Pulmonary artery endothelial cell (primary cell): ENCODE measurements at regions not wholly inside any gene's neighbourhood (a gene's known extent, or its start where the extent isn't known, plus 50 kb on each side); places are given as distances from the start of the nearest gene placed in this dataset.
"Not testable (repeated sequence)": the region's sequence is repeated elsewhere in the genome, so short reads cannot be mapped to it uniquely, and the experiment has no call there.

Experiments used
- DNase-seq: peaks from one replicate; pipeline ENCODE4 v3.0.0-alpha.2; 2011; ENCODE audit warnings: low read depth, low spot score

DNA sequence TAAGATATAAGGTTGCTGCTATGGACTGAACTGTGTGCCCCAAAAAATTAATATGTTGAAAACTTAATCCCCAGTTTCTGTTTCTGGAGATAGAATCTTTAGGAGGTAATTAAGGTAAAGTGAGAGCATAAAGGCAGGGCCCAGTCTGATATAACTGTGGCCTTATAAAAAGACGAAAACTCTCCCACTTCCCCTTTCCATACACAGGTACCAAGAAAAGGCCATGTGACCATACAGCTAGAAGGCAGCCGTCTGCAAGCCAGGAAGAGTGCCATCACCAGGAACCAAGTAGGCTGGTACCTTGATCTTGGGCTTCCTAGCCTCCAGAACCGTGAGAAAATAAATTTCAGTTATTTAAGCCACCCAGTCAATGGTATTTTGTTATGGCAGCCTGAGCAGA is 550.3 kb downstream of the SMARCA1 start:
- DNase-seq: no peak

DNA sequence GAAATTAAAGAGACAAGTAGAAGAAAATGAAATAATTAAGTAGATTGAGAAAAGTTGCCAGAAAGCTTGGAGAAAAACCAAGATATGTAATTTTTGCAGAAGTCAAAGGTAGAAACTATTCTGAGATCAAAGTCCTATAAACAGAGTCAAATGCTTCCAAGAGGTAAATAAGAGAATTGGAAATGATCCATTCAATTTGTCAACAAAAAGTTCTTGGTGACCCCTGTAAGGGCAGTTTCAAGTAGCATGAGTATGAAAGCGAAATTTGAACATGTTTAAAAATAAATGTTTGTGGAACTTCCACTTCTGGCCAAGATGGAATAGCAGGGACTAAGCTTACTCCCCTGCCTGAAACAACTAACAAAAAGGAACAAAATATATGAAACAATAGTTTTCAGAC is 562.0 kb downstream of the SMARCA1 start:
- DNase-seq: no peak

DNA sequence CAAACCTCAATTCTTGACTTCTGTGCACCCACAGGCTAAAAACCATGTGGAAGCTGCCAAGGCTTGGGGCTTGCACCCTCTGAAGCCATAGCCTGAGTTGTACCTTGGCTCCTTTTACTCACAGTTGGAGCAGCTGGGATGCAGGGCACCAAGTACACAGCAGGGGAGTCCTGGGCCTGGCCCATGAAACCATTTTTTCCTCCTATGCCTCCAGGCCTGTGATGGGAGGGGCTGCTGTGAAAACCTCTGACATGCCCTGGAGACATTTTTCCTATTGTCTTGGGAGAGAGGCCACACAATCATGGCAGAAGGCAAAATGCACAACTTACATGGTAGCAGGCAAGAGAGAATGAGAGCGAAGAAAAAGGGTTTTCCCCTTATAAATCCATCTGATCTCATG is 568.6 kb downstream of the SMARCA1 start:
- DNase-seq: not testable (repeated sequence)

DNA sequence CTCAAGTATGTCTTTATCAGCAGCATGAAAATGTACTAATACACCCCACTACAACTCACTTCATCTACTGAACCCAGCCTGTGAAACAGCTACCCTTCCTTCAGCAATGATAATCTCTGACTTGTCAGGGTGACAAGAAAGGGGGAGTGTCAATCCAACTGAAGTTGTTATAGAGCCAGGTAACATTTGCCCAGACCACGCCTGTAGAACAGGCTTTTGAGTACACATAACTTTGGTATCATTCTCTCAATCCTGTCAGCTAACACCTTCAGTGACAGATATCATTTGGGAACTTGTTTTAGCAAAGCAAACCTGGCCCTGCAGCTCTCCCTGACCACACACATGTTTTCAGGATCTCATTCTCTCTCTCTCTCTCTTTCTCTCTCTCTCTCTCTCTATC is 592.2 kb downstream of the SMARCA1 start:
- DNase-seq: no peak

DNA sequence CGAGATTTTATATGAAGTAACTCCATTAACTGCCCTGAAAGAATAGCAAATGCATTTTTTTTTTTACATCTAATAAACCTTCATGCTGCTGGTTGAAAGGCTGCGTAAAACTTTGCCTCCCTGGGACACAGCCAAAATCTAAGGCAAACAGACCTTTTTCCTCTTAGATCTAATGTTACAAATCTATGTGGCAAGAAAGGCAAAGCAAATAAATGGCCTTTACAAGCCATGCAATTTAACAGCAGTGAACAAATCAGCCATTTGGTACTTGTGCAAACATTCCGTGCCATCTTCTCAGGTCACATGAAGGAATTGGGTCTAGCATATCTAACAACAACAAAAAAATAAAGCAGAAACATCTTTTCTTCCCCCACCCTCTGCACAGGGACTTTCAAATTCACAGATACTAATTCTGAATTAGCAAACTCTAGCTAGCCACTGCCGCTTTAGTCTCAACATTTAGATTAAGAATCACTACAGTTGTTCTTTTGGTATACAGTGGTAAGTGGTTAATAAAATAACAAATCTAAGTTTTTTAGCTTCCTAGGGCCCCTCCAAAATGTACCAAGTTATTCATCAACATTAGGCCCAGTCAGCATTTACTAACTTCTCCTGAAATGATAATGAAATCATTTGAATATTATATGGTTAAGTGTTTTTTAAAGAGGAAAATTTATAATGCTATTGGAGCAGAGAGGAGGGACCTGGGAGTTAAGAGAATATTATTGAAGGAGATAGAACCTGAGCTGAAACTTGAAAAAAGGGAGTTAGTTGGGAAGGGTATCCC is 593.8 kb downstream of the SMARCA1 start:
- no peak for DNase-seq

DNA sequence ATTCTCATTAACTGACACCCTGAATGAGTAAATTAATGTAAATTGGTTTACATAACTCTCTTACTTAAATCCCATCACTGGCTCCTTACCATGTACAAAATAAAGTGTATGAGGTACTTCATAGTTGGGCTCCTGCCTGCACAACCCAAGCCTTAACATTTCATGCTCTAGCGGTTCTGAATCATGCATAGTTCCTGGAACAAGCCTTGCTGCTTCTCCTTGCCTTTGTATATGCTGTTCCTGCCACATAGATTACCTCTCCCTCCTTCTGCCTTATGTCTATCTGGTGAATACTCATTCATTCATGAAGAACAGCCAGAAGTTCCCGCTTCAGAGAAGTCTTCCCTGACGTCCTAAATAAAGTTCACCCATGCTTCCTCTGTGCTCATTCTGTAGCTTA is 594.7 kb downstream of the SMARCA1 start:
- no peak for DNase-seq

DNA sequence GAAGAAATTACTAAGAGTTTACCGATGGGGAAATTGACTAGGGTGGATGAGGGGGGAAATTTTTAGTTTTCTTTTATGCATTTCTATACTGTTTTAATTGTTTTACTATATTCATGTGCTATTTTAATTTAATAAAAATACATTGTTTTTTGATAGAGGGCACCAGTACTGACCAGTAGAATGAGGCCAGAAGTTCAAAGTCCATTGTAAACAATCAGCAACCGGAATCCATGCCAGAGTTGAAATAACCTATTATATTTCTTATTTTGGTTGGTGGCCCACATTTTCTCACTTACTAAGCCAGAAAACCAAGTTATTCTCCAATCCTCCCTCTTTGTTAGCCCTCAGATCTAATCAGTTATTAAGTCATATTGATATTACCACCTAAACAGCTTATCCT is 595.9 kb downstream of the SMARCA1 start:
- no peak for DNase-seq

DNA sequence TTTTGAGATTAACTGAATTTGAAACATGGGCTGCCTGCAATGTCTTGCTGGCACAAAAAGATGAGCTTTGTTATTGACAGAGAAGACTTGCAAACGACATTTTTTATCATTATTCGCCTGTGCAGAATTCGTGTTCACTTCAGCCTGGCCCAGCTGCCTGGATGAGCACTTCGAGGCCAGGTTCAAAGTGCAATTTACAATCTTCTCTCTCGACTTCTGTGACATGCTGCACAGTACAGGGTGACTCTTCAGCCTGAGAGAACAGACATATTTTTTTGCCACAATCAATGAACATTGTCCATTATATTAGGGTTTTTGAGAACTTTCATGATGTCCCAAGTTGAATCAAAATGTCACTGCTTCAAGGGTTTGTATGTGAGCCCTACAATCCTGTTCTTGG is 616.5 kb downstream of the SMARCA1 start:
- DNase-seq: no peak

DNA sequence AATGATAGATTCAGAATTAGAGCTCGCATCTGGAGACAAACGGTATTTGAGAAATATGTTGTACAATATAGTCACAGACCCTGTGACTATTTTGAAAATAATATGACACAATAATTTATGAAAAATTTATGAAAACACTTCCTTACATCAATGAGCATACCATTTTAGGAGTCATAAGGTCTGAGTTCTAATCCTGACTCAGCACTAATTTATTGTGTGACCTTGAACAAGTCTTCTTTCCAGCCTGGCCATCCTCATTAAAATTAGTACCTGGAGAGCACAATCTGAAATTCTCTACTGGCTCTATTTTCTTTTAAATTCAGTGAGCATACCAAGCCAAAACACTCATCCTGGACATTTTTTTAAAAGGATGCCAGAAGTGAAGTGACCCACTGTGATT is 622.3 kb downstream of the SMARCA1 start:
- no peak for DNase-seq

DNA sequence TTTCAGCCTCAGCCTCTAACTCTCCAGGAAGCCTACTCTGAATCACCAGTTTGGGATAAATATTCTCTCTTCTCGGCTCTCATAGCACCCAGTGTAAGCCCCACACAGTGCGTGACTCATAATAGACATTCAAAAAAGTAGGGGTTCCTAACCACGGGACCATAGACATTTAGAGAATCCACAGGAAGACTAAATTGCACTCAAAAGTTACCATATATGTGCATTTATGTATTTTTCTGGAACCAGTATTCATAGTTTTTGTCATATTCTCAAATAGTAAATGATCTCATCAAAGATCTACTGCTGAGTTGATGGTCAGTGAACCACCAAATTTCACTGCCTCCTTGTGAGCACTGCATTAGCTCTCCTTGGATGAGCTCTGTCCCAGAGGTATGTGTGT is 625.7 kb downstream of the SMARCA1 start:
- no peak for DNase-seq

DNA sequence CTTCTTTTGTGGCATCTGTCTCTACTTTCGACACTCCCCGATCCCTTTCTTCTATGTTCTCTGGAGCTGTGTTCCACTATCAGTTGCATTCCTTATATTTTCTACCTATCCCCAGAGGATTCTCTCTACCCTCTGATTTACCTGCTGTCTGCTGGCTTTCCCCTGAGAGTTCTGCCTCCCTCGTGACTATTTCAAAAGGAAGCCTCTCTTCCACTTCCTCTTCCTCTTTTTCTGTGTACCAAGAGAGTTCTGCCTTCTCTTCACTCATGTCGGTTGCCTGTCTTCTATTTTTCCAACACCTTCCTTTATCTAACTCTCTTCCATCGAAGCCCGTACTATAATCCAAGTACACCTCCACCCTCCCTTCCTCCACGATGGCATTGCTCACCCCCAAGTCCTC is 631.7 kb downstream of the SMARCA1 start:
- DNase-seq: no peak

DNA sequence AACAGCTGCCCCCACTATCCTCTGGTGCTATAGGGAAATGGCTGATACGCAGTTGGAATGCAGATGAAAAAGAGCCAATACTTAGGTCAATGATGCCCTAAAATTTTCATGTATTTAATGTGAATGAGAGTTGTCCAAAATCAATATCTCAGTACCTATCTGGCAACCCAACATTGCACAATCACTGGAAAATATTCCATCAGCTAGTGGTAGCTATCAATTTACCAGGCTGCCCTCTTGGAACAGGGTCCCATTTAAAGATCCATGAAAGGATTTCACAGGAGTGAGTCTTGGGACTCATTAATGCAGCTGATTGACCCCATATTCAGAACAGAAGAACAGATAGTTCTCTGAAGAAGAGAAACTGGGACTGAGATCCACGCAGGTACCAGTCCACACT is 638.9 kb downstream of the SMARCA1 start:
- no peak for DNase-seq

DNA sequence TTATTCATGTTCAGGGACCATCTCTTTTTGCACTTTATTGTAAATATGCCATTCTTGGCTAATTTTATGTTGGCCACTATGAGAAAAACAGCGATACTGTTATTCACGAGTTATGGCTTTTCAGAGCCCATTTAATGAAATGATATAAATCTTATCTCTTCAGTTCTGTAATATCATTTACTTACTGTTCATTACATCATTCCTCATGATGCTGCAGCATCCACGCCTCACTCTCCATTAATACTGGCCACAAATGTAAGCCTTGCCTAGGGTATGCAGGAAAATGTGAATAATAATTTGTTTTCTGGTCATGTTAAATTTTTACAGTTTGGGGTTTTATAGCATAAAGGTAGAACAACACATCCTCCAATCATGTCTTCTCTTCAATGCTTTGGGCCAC is 639.6 kb downstream of the SMARCA1 start:
- no peak for DNase-seq

DNA sequence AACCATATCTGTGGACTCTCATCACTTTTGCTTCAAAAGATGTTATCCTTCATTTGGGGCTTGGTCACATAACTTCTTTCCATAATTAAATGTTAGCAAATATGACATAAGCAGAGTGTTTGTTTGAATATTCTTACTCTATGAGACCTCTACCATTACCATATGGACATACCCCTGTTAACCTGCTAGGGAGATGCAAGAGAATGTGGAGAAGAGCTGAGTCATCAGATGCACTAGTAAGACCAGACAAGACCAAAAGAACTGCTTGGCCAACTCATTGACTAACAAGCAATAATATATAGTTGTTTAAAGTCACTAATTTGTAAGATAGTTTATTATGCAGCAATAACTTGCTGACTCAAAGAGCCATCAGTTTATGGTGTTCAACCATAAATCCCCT is 652.9 kb downstream of the SMARCA1 start:
- DNase-seq: no peak

DNA sequence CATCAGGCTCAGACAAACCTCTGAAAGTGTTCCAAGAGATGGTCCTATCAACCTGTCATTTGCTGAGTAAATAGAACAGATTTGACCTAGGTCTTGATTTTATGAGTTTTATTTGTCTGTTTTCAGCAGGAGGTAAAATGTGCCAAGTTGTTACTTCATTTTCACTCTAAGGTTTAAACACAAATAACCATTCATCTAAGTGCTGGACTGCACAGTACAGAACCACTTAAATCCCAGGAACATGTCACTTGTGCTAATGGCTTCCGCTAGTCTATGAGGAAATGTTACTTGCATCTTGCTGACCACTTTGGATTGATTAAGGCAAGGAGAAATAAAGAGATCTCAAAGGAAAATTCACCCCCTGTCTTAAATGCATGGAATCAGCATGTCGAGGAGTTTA is 660.7 kb downstream of the SMARCA1 start:
- DNase-seq: no peak

DNA sequence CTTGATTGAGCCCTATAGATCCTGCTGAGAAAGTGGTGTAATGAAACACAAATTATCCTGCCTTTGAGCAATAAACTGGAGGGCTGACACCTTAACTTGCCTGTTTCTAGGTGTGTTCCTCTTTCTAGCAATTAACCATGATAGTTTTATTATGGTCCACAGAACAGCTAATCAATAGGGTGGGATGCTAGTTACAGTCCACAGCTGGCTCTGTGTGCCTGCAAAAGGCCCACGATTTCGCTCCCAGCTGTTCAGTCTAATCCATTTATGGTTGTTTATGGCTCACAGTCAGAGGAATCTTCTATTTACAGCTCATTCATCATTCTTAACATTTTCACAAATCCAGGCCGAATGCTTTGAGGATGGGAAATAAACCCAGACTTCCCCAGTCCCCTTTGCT is 674.9 kb downstream of the SMARCA1 start:
- DNase-seq: no peak

DNA sequence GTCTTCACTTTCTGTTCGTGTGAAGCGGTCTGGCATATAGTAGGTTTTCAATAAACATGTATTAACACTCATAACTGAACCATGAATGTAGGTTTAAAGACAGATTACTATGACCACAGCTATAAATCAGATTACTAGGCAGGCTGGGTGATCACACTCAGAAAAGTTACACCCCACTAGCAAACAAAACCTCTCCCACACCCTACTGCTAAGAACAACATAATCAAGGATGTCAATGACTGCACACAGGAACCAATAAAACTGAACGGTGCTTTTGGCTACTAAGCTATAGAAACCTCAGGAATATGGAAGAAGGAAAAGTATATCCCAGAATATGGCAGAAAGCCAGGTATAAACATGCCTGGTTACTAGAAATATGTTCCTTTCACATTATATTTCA is 676.9 kb downstream of the SMARCA1 start:
- DNase-seq: no peak

DNA sequence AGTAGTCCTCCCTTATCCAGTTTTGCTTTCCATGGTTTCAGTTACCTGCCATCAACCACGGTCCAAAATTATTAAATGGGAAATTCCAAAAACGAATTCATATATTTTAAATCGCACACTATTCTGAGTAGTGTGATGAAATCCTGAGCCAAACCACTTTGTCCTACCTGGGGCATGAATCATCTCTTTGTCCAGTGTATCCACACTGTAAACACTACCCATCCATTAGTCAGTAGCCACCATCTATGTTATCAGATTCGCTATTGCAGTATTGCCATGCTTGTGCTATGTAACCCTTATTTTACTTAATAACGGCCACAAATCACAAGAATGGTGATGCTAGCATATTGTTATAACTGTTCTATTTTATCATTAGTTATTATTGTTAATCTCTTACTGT is 704.6 kb downstream of the SMARCA1 start:
- DNase-seq: no peak

DNA sequence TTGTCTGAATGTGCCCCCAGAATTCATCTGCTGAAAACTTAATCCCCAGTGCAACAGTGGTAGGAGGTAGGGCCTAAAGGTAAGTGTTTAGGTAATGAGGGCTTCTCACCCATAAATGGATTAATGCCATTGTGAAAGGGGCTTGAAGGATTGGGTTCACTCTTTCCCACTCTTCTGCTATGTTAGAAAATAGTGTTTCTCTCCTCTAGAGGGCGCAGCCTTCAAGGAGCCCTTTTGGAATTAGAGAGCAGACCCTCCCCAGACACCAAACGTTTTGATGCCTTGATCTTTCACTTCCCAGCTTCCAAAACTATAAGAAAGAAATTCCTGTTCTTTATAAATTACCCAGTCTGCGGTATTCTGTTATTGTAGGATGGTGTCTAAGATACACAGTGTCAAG is 706.4 kb downstream of the SMARCA1 start:
- no peak for DNase-seq

DNA sequence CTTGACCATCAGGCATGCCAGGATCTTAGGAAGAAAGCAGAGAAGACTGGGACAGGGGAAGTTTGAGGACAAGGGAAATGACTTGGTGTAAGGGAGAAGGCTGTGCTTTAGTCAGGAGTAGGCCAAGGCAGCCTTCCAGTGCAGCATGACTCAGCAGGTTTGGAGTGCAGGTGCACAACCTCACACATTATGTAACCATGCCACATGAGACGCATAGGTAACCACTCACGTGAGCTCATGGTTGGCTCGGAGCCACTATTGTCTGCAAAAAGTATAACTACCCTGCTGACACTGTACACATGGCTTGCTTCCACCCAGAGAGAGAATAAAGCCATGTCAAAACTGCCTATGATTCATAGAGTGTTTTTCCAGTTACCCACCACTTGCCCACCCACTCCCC is 715.9 kb downstream of the SMARCA1 start:
- DNase-seq: no peak

DNA sequence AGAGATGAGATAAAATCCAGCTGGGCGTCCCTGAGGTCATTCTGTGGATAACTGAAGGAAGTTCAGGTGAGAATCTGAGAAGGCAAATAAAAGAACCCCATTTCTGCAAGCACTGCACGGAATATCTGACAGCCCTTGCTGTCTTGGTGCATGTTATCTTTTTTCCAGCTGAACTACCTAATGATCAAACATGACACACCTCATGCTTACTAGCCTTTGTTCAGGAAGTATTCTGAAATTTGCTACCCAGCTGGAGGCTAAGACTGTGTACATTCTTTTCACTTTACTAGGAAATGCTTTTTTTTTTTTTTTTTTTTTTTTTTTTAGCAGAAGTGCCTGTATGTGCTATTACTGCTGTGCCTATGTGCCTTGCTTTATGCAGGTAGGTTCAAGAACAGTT is 718.1 kb downstream of the SMARCA1 start:
- DNase-seq: no peak

DNA sequence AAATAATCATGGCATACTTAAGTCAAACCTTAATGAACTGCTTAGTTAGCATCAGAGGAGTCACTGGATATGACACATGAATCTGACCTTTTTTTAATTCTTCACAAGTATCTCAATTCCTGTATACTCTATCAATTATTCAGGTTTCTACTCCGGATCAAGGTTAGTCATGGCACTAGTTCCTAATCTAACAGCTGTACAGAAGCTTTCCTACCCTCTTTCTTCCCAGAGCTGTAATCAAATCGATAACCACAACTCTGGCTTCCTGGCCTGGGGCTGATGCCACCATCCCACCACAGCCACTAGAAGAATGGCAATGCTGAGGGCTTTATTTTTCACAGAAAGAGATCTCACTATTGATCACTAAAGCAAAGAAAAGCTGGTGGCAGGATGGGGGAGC is 718.5 kb downstream of the SMARCA1 start:
- no peak for DNase-seq

DNA sequence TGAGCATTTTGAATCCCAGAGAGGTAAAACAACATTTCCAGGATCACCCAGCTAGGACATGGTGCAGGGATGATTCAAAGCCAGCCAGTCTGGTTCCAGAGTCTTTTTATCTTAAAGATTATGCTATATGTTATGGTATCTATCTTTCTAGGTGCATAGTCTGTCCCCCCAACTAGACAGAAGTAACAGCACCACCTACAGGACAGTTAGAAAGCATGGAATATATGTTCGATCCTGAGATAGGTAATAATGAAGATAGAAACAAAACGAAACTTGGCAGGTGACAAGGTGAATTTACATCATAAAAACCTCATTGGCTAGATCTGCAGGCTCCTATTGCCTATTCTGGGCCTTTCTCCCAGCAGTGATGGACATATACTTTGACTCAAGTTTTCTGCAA is 723.2 kb downstream of the SMARCA1 start:
- DNase-seq: no peak

DNA sequence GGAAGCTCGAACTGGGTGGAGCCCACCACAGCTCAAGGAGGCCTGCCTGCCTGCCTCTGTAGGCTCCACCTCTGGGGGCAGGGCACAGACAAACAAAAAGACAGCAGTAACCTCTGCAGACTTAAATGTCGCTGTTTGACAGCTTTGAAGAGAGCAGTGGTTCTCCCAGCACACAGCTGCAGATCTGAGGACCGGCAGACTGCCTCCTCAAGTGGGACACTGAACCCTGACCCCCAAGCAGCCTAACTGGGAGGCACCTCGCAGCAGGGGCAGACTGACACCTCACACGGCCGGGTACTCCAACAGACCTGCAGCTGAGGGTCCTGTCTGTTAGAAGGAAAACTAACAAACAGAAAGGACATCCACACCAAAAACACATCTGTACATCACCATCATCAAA is 730.9 kb upstream of the ACTRT1 start:
- DNase-seq: not testable (repeated sequence)
